ENCODE measurements at regions not wholly inside any gene's neighbourhood (a gene's known extent, or its start where the extent isn't known, plus 50 kb on each side); places are given as distances from the start of the nearest gene placed in this dataset.

DNA sequence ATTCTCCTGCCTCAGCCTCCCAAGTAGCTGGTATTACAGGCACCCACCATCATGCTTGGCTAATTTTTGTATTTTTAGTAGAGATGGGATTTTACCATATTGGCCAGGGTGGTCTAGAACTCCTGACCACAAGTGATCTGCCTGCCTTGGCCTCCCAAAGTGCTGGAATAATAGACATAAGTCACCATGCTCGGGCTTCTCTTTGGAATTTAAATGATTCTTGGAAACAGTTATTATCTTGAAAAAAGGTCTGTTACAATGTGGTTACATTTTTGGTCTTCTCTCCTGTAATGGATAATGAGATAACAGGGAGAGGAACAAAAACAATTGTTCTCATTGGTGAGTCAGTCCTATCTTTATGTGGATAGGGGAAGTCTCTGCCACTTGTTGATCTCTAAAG, 59.8 kb upstream of the AADACL2 start (continued):
- TF ChIP-seq, protein P1, sequence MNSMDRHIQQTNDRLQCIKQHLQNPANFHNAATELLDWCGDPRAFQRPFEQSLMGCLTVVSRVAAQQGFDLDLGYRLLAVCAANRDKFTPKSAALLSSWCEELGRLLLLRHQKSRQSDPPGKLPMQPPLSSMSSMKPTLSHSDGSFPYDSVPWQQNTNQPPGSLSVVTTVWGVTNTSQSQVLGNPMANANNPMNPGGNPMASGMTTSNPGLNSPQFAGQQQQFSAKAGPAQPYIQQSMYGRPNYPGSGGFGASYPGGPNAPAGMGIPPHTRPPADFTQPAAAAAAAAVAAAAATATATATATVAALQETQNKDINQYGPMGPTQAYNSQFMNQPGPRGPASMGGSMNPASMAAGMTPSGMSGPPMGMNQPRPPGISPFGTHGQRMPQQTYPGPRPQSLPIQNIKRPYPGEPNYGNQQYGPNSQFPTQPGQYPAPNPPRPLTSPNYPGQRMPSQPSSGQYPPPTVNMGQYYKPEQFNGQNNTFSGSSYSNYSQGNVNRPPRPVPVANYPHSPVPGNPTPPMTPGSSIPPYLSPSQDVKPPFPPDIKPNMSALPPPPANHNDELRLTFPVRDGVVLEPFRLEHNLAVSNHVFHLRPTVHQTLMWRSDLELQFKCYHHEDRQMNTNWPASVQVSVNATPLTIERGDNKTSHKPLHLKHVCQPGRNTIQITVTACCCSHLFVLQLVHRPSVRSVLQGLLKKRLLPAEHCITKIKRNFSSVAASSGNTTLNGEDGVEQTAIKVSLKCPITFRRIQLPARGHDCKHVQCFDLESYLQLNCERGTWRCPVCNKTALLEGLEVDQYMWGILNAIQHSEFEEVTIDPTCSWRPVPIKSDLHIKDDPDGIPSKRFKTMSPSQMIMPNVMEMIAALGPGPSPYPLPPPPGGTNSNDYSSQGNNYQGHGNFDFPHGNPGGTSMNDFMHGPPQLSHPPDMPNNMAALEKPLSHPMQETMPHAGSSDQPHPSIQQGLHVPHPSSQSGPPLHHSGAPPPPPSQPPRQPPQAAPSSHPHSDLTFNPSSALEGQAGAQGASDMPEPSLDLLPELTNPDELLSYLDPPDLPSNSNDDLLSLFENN (IDR thresholded peaks at IDR 0.05; ENCODE audit: low read depth in 2 of 2, low read length in 2 of 2) = 0 out of 4 replicates have a peak, but pooled peaks of 1 of the 2 experiments have one; percentile 56
- TF ChIP-seq CHD1 (IDR thresholded peaks at IDR 0.05; ENCODE audit: low read length) = no peak
- peak; percentile 72; the same call in 1 of the 2 replicates for TF ChIP-seq NCOA1 (IDR thresholded peaks at IDR 0.05; ENCODE audit: low read depth)
- TF ChIP-seq STAT5A (IDR thresholded peaks at IDR 0.05; ENCODE audit: borderline replicate concordance, low read length) = peak; percentile 97
- TF ChIP-seq, protein P2, sequence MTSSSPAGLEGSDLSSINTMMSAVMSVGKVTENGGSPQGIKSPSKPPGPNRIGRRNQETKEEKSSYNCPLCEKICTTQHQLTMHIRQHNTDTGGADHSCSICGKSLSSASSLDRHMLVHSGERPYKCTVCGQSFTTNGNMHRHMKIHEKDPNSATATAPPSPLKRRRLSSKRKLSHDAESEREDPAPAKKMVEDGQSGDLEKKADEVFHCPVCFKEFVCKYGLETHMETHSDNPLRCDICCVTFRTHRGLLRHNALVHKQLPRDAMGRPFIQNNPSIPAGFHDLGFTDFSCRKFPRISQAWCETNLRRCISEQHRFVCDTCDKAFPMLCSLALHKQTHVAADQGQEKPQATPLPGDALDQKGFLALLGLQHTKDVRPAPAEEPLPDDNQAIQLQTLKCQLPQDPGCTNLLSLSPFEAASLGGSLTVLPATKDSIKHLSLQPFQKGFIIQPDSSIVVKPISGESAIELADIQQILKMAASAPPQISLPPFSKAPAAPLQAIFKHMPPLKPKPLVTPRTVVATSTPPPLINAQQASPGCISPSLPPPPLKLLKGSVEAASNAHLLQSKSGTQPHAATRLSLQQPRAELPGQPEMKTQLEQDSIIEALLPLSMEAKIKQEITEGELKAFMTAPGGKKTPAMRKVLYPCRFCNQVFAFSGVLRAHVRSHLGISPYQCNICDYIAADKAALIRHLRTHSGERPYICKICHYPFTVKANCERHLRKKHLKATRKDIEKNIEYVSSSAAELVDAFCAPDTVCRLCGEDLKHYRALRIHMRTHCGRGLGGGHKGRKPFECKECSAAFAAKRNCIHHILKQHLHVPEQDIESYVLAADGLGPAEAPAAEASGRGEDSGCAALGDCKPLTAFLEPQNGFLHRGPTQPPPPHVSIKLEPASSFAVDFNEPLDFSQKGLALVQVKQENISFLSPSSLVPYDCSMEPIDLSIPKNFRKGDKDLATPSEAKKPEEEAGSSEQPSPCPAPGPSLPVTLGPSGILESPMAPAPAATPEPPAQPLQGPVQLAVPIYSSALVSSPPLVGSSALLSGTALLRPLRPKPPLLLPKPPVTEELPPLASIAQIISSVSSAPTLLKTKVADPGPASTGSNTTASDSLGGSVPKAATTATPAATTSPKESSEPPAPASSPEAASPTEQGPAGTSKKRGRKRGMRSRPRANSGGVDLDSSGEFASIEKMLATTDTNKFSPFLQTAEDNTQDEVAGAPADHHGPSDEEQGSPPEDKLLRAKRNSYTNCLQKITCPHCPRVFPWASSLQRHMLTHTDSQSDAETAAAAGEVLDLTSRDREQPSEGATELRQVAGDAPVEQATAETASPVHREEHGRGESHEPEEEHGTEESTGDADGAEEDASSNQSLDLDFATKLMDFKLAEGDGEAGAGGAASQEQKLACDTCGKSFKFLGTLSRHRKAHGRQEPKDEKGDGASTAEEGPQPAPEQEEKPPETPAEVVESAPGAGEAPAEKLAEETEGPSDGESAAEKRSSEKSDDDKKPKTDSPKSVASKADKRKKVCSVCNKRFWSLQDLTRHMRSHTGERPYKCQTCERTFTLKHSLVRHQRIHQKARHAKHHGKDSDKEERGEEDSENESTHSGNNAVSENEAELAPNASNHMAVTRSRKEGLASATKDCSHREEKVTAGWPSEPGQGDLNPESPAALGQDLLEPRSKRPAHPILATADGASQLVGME (CRISPR knock-in tag; IDR thresholded peaks at IDR 0.05) = no peak
- no peak for TF ChIP-seq MCM2 (IDR thresholded peaks at IDR 0.05; ENCODE audit: low read depth)
- TF ChIP-seq, protein P3, sequence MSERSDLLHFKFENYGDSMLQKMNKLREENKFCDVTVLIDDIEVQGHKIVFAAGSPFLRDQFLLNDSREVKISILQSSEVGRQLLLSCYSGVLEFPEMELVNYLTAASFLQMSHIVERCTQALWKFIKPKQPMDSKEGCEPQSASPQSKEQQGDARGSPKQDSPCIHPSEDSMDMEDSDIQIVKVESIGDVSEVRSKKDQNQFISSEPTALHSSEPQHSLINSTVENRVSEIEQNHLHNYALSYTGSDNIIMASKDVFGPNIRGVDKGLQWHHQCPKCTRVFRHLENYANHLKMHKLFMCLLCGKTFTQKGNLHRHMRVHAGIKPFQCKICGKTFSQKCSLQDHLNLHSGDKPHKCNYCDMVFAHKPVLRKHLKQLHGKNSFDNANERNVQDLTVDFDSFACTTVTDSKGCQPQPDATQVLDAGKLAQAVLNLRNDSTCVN (CRISPR knock-in tag; IDR thresholded peaks at IDR 0.05) = no peak
- 0 out of 2 replicates have a peak, but pooled peaks have one; percentile 27 for TF ChIP-seq TARDBP (IDR thresholded peaks at IDR 0.05)
- TF ChIP-seq FOS (IDR thresholded peaks at IDR 0.05; ENCODE audit: extremely low read depth, insufficient read length) = no peak
- TF ChIP-seq SMARCE1 (IDR thresholded peaks at IDR 0.05) = peak; percentile 94
- 0 out of 2 replicates have a peak, but pooled peaks have one; percentile 37 for TF ChIP-seq CBX1 (IDR thresholded peaks at IDR 0.05; ENCODE audit: low read depth)
- TF ChIP-seq, protein P4, sequence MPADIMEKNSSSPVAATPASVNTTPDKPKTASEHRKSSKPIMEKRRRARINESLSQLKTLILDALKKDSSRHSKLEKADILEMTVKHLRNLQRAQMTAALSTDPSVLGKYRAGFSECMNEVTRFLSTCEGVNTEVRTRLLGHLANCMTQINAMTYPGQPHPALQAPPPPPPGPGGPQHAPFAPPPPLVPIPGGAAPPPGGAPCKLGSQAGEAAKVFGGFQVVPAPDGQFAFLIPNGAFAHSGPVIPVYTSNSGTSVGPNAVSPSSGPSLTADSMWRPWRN (IDR thresholded peaks at IDR 0.05; ENCODE audit: low read depth) = peak; percentile 58; the same call in 1 of the 2 replicates
- TF ChIP-seq SMARCC2 (IDR thresholded peaks at IDR 0.05; ENCODE audit: low read depth) = peak; percentile 91
- TF ChIP-seq TAF9B (IDR thresholded peaks at IDR 0.05; ENCODE audit: partially characterized antibody) = peak; percentile 18
- TF ChIP-seq ZBTB1 (CRISPR knock-in tag; IDR thresholded peaks at IDR 0.05; ENCODE audit: borderline replicate concordance, low read depth) = no peak
- TF ChIP-seq, protein P5, sequence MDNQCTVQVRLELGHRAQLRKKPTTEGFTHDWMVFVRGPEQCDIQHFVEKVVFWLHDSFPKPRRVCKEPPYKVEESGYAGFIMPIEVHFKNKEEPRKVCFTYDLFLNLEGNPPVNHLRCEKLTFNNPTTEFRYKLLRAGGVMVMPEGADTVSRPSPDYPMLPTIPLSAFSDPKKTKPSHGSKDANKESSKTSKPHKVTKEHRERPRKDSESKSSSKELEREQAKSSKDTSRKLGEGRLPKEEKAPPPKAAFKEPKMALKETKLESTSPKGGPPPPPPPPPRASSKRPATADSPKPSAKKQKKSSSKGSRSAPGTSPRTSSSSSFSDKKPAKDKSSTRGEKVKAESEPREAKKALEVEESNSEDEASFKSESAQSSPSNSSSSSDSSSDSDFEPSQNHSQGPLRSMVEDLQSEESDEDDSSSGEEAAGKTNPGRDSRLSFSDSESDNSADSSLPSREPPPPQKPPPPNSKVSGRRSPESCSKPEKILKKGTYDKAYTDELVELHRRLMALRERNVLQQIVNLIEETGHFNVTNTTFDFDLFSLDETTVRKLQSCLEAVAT (IDR thresholded peaks at IDR 0.05) = peak in 1 of 2 experiments; percentile 93; a peak in 2 of 4 replicates
- TF ChIP-seq BACH1 (tag; IDR thresholded peaks at IDR 0.05) = no peak
